ENCODE measurements at regions not wholly inside any gene's neighbourhood (a gene's known extent, or its start where the extent isn't known, plus 50 kb on each side); places are given as distances from the start of the nearest gene placed in this dataset.

DNA sequence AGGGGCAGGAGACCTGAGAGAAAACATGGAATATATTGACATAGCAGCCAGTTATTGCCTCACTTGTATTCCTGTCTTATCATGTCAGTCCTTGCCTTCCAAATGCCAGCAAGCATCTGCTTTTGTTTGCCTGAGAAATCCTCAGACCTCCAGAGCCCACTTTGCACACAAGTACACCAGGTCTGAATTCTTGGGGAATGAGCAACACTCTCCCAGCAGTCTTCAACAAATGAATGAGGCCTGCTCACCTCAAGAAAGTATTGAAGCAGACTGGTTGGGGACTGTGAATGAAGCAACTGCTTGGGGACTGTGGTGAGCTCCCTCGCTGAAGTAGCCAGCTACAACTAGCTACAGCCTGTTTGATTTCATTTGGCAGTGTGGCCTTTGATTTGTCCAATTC, 172.8 kb upstream of the SPTLC3 start:
- no peak overlapping the region for H3K27ac ChIP-seq (ENCODE audit: low read length in 2 of 2)
- no peaks in the 10 kb centered on the region for H3K4me1 ChIP-seq (ENCODE audit: control insufficient read depth in 2 of 2, insufficient read depth in 2 of 2, low read length in 2 of 2)
- Mint-ChIP-seq H3K27me3 (no peaks in the 10 kb centered on the region), H3K9me3 (ENCODE audit: insufficient read depth) (peaks cover 4% of the 10 kb centered on the region), H3K4me1 (no peaks in the 10 kb centered on the region), H3K27ac (no peak overlapping the region), H3K4me3 (no peak overlapping the region)
- TF ChIP-seq, protein P1, sequence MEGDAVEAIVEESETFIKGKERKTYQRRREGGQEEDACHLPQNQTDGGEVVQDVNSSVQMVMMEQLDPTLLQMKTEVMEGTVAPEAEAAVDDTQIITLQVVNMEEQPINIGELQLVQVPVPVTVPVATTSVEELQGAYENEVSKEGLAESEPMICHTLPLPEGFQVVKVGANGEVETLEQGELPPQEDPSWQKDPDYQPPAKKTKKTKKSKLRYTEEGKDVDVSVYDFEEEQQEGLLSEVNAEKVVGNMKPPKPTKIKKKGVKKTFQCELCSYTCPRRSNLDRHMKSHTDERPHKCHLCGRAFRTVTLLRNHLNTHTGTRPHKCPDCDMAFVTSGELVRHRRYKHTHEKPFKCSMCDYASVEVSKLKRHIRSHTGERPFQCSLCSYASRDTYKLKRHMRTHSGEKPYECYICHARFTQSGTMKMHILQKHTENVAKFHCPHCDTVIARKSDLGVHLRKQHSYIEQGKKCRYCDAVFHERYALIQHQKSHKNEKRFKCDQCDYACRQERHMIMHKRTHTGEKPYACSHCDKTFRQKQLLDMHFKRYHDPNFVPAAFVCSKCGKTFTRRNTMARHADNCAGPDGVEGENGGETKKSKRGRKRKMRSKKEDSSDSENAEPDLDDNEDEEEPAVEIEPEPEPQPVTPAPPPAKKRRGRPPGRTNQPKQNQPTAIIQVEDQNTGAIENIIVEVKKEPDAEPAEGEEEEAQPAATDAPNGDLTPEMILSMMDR (IDR thresholded peaks at IDR 0.05) = no peak
- no peak for TF ChIP-seq EZH2 (IDR thresholded peaks at IDR 0.05; ENCODE audit: borderline replicate concordance, insufficient read depth, low read depth, low read length, poor library complexity, severe bottlenecking)
- no peaks in the 10 kb centered on the region for H3K36me3 ChIP-seq (replicated peaks in 1 of 2; ENCODE audit: control extremely low read depth in 1 of 2, control insufficient read depth in 1 of 2, extremely low read depth in 1 of 2, insufficient read depth in 2 of 2, low read length in 1 of 2)
- ATAC-seq (ENCODE audit: low read depth) = no peak
- H3K9ac ChIP-seq (ENCODE audit: low read length) = no peak overlapping the region
- no peak for DNase-seq
- ChIA-PET CTCF (no interaction called here), POLR2A (no interaction called here)
- H3K4me2 ChIP-seq (replicated peaks; ENCODE audit: low read depth, low read length, poor library complexity, severe bottlenecking) = no peak overlapping the region
- H4K20me1 ChIP-seq (ENCODE audit: control insufficient read depth, insufficient read depth, low read length, poor library complexity, severe bottlenecking) = no peaks in the 10 kb centered on the region
- H3K4me3 ChIP-seq (ENCODE audit: control extremely low read depth in 1 of 5, extremely low read depth in 1 of 5, insufficient read depth in 1 of 5, low read depth in 2 of 5, low read length in 4 of 5) = no peak overlapping the region
- no peak overlapping the region for H2AFZ ChIP-seq (ENCODE audit: insufficient read depth, low read depth, low read length, poor library complexity, severe bottlenecking)
- WGBS (ENCODE audit: insufficient coverage) = no CpG with 5 or more reads among the region's 1 CpG
- no peaks in the 10 kb centered on the region for H3K79me2 ChIP-seq (ENCODE audit: control insufficient read depth, insufficient read depth, low read length)
- H3K9me3 ChIP-seq (ENCODE audit: control extremely low read depth in 1 of 3, control insufficient read depth in 2 of 3, insufficient read depth in 1 of 3, low read length in 2 of 3) = peaks cover 0 to 1% (median 0%) of the 10 kb centered on the region in 3 donors
- no peaks in the 10 kb centered on the region for H3K27me3 ChIP-seq (replicated peaks in 1 of 4; ENCODE audit: control extremely low read depth in 1 of 4, control insufficient read depth in 3 of 4, insufficient read depth in 4 of 4, low read length in 3 of 4)
- intact Hi-C loops (cut with micrococcal nuclease) = no loop called here

- WGBS (ENCODE audit: insufficient coverage) = no CpG with 5 or more reads among the region's 2 CpGs
- ChIA-PET CTCF (no interaction called here), POLR2A (no interaction called here)
- Mint-ChIP-seq H3K4me3 (no peak overlapping the region), H3K27me3 (no peaks in the 10 kb centered on the region), H3K9me3 (ENCODE audit: insufficient read depth) (peaks cover 4% of the 10 kb centered on the region), H3K27ac (no peak overlapping the region), H3K4me1 (no peaks in the 10 kb centered on the region)
- Histone ChIP-seq H3K4me2 (replicated peaks; ENCODE audit: low read depth, low read length, poor library complexity, severe bottlenecking) (no peak overlapping the region), H3K79me2 (ENCODE audit: control insufficient read depth, insufficient read depth, low read length) (no peaks in the 10 kb centered on the region), H3K4me1 (ENCODE audit: control insufficient read depth in 2 of 2, insufficient read depth in 2 of 2, low read length in 2 of 2) (no peaks in the 10 kb centered on the region), H3K27me3 (replicated peaks in 1 of 4; ENCODE audit: control extremely low read depth in 1 of 4, control insufficient read depth in 3 of 4, insufficient read depth in 4 of 4, low read length in 3 of 4) (no peaks in the 10 kb centered on the region), H3K36me3 (replicated peaks in 1 of 2; ENCODE audit: control extremely low read depth in 1 of 2, control insufficient read depth in 1 of 2, extremely low read depth in 1 of 2, insufficient read depth in 2 of 2, low read length in 1 of 2) (no peaks in the 10 kb centered on the region), H3K27ac (ENCODE audit: low read length in 2 of 2) (no peak overlapping the region), H2AFZ (ENCODE audit: insufficient read depth, low read depth, low read length, poor library complexity, severe bottlenecking) (no peak overlapping the region), H3K9ac (ENCODE audit: low read length) (no peak overlapping the region), H3K9me3 (ENCODE audit: control extremely low read depth in 1 of 3, control insufficient read depth in 2 of 3, insufficient read depth in 1 of 3, low read length in 2 of 3) (peaks cover 0 to 1% (median 0%) of the 10 kb centered on the region in 3 donors), H3K4me3 (ENCODE audit: control extremely low read depth in 1 of 5, extremely low read depth in 1 of 5, insufficient read depth in 1 of 5, low read depth in 2 of 5, low read length in 4 of 5) (no peak overlapping the region), H4K20me1 (ENCODE audit: control insufficient read depth, insufficient read depth, low read length, poor library complexity, severe bottlenecking) (no peaks in the 10 kb centered on the region)
- DNase-seq = no peak
- no peak for TF ChIP-seq EZH2 (IDR thresholded peaks at IDR 0.05; ENCODE audit: borderline replicate concordance, insufficient read depth, low read depth, low read length, poor library complexity, severe bottlenecking)
- TF ChIP-seq, protein P1 (IDR thresholded peaks at IDR 0.05) = no peak
- intact Hi-C loops (cut with micrococcal nuclease) = no loop called here
- no peak for ATAC-seq (ENCODE audit: low read depth)
Measured at GRCh38 chr20:12837646-12838045, 171.1 kb upstream of the SPTLC3 start.

Data from B cell (primary cell).